ENCODE measurements at regions not wholly inside any gene's neighbourhood (a gene's known extent, or its start where the extent isn't known, plus 50 kb on each side); places are given as distances from the start of the nearest gene placed in this dataset.

GRCh38 chr5:88539026-88539425 is 270.4 kb upstream of the TMEM161B start:
- TF ChIP-seq CTCF (IDR thresholded peaks at IDR 0.05; ENCODE audit: low read length) (no peak), EZH2 (optimal IDR thresholded peaks at IDR 0.05; ENCODE audit: low read depth, low read length) (no peak), EZH2phosphoT487 (IDR thresholded peaks at IDR 0.05; ENCODE audit: low read length) (no peak)

Data from MM.1S (cell line).